RPMI7951 (cell line): ENCODE measurements at regions not wholly inside any gene's neighbourhood (a gene's known extent, or its start where the extent isn't known, plus 50 kb on each side); places are given as distances from the start of the nearest gene placed in this dataset.

Experiments used
- DNase-seq: peaks from one replicate; pipeline ENCODE4 v3.0.0-alpha.2; 2012; ENCODE audit warnings: low read depth

DNA sequence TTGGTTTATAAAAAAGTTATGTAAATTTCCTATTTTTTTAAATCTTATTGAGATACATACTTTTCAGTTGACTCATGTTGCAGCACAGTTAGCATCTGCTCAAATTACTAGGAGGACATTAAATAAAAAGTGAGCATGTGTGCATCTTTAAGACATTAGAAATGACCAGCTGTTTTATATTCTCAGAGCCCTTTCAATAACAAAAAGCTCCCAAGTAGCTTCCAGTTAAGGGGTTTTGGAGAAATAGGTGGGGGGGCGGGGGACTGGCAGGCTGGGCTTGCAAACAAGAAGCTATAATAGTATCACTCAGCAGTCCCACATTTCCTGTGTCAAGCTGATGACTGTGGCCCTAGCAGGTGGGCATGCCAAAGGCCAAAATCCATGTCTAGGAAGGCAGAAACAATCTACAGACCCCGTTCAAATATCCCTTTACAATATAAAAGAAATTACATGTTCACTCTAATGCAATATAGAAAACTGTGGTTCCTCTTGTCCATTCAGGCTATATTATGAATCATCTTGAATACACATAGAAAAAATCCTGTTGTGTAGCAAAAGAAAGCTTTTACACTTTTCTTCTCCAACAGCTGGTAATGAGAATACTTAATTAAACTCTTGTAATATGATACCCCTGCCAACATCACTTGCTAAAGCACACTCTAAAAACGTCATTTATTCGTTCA, 1713.2 kb upstream of the SLC10A2 start:
- DNase-seq, result no peak

GRCh38 chr13:104773775-104774174, 1707.6 kb upstream of the SLC10A2 start:
- DNase-seq, result peak; percentile 9

GRCh38 chr13:104769545-104769944, 1703.3 kb upstream of the SLC10A2 start:
- no peak for DNase-seq

DNA sequence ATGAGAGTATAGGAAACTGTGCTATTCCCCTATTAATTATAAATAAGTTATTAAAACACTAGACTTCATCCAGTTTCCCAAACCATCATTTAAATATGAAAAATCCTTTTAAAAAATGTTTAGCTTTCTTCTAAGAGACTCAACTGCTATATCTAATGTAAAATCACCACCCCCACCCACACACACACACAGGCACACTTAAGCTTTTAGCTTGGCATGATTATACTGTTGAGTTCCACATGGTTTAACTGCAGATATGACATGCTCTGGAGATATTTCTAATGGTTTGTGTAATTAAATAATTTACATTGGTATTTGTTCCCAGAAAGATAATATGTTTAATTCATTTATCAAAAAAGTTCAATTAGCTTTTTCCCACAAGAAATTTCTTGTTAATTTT, 1700.1 kb upstream of the SLC10A2 start:
- no peak for DNase-seq

DNA sequence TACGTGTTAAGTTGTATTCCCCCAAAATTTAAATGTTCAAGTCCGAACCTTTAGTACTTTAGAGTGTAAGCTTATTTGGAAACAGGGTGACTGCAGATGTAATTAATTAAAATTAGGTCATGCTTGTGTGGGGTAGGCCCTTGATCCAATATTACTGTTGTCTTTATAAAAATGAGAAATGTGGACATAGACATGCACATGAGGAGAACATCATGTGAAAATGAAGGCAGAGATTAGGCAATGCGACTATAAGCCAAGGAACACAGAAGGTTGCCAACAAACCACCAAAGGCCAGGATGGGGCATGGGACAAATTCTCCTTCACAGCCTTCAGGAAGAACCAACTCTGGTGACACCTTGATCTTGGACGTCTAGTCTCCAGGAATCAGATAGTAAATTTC, 1698.4 kb upstream of the SLC10A2 start:
- DNase-seq, result no peak

- DNase-seq, result no peak
These were observed 1692.9 kb upstream of the SLC10A2 start for GRCh38 chr13:104759069-104759468.

- no peak for DNase-seq
These were observed 1691.5 kb upstream of the SLC10A2 start for GRCh38 chr13:104757712-104758111.

GRCh38 chr13:104750377-104750776, 1684.2 kb upstream of the SLC10A2 start:
- DNase-seq, result no peak

- no peak for DNase-seq
These were observed 1674.5 kb upstream of the SLC10A2 start for GRCh38 chr13:104740641-104741222.

DNA sequence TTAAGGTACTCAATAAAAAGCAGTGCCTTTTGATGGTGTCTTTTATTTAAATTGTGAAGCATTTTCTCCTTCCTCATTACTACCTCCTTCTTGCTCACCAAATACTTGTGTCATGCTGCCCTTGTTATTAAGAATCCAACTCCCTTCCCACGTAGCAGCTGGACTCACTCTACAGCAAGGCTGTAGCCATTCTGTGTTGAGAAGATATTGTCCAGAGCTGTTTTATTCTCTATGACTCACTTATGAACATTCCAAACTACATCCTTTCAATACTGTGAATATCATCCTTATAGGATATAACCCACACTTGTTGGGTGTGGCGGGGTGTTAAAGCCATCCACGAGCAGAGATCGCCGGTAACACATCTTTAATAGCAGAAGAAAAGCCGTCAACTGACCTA, 1671.5 kb upstream of the SLC10A2 start:
- DNase-seq, result no peak

GRCh38 chr13:104733427-104733826, 1667.2 kb upstream of the SLC10A2 start:
- no peak for DNase-seq

GRCh38 chr13:104715111-104715510, 1648.9 kb upstream of the SLC10A2 start:
- no peak for DNase-seq

GRCh38 chr13:104705031-104705750, 1639.0 kb upstream of the SLC10A2 start:
- no peak for DNase-seq

DNA sequence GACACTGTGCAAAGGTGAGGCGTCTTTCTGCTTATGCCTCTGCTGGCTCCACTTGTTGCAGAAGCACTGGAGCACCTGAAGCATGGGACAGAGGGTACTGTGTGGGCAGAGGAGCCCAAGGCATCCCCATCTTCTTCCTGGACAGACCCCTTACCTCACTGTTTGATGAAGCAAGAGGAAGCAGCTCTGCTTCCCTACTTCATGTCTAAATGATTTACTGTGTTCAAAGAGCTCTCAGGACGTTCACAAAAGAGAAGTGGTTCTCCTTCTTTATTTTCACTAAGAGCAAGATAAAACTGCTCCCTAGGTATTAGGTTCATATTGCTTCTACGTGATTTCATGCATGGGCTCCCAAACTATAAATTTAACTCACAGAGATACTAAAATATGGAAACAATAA, 1635.4 kb upstream of the SLC10A2 start:
- no peak for DNase-seq

DNA sequence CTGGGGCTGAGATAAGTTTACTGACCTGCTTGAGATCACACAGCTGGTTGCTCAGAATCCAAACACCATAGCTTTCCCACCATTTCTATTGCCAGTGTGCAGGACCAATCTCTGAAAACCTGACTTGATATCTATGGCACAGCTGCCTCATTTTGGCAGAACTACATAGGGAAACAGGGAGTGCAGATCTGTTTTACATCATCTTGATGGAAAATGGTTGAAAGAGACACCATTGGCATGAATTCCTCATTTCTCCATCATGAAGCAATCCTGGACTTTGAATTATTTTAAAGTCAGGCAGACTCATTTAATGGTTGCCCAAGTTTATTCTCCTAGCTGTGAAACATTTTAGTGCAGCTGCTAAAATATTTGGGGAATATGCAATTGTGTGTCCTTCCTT, 1628.2 kb upstream of the SLC10A2 start:
- no peak for DNase-seq

DNA sequence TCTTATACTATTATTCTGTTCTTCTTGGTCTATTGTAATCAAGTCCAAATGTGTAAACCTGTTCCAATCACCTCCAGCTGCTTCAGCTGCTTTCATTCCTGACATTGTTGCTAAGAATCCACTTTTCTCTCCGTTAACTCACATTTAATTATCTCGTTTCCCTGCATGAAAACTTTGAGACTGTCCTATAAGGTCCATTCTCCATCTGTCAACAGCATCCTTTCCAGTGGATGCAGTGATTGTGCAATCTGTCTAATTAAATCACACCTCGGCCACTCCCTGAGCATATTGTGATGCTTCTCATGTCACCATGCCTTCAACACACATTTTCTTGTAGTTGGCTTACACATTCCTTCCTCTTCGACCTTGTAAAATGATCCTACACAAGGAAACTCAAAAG, 1626.9 kb upstream of the SLC10A2 start:
- no peak for DNase-seq

DNA sequence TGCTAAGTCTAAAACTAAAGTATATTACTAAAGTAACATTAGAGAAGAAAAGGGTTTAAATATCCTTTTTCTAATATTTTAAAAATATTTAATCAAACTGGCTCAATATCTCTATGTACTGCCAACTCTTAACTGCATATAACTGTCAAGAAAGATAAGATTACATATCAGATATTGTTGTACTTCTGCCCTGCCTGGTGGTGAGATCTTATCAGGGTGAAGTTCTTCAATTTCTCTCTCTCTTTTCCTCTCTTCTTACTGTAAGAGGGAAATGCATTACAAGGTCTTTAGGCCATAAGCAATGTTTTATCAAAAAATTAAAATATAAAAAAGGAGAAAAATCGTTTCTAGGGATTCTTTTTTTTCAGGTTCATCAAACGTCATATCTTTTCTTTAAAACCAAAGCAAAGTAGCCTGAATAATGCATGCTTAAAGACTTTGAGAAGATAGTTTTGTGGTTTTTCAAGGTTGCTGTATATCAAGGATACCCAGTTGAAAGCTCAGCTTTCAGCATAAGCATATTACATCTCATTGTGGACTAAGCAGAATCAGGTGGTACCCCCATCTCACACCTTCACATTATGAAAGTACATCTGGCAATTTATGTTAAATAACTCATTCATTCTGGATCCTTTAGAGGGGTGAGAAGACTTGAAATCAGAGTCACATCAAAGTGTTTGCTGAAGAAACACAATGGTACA, 1625.7 kb upstream of the SLC10A2 start:
- DNase-seq, result no peak

DNA sequence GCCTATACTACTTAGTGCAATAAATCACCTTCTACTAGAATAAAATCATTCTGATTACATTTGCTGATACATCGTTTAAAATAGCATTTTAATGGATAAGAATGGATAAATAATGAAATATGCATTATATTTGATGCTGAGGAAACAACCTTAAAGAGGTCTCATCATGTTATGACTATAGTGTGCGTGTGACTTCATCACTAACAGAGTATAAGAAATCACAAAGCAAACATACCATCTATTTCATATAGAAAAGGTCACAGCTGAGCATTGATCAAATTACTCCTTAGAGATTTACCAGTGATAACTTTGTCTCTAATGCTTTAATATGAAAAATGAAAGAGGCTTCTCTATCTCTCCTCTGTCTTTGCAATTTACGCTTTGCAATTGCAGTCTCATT, 1620.3 kb upstream of the SLC10A2 start:
- DNase-seq, result no peak

DNA sequence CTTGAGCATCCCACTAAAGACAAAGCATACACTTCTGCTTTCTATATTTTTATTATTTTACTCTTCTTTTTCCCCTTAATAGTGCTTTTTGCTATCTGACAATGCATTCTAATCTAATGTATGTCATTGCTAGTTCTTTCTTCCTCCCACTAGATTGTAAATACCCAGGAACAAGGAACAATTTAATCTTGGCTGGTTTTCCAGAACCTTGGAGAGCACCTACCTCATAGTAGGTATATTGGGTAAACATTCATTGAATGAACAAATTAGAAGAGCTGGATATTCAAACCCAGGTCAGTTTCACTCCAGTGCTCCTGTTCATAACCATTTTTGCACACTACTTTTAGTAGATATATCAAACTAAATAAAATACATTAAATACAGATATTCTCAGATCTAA, 1617.6 kb upstream of the SLC10A2 start:
- no peak for DNase-seq

DNA sequence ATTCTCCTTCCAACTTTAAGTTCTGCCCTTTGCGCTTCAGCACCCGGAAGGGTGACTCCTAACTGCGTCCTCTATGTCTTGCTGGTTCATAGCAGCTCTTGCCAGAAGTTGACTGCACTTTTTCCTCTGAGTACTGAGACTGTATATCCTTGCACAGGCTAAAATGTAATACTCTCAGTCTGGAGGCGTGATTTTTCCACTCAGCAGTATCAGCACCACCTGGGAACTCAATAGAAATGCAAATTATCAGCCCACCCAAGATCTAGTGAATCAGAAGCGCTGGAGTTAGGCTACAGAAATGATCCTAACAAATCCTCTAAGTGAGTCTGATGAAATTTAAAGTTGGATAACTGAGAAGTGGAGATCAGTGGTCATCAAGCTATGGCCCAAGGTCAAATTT, 1611.9 kb upstream of the SLC10A2 start:
- no peak for DNase-seq

- no peak for DNase-seq
These were observed 1605.7 kb upstream of the SLC10A2 start for GRCh38 chr13:104671901-104672300.

DNA sequence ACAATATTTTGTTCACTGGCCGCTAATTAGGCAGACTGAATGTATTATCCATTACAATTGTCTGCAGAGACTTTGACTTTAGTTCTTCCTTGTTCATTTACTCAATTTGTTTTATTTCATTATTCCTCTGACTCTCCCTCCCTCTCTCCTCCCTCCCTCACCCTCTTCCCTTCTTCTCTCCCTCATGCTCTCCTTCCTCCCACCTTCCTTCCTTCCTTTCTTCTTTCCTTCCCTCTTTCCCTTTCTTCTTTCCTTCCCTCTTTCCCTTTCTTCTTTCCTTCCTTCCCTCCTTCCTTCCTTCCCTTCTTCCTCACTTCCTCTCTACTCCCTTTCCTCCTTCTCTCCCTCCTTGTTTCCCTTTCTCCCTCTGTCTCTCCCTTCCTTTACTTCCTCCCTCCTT, 1591.0 kb upstream of the SLC10A2 start:
- no peak for DNase-seq

- no peak for DNase-seq
These were observed 1584.2 kb upstream of the SLC10A2 start for GRCh38 chr13:104650431-104650830.
